ENCODE measurements at regions not wholly inside any gene's neighbourhood (a gene's known extent, or its start where the extent isn't known, plus 50 kb on each side); places are given as distances from the start of the nearest gene placed in this dataset.
A peak's percentile ranks its signal among the peaks of the same experiment; 100 is the strongest.
"Not testable (repeated sequence)": the region's sequence is repeated elsewhere in the genome, so short reads cannot be mapped to it uniquely, and the experiment has no call there.

DNA sequence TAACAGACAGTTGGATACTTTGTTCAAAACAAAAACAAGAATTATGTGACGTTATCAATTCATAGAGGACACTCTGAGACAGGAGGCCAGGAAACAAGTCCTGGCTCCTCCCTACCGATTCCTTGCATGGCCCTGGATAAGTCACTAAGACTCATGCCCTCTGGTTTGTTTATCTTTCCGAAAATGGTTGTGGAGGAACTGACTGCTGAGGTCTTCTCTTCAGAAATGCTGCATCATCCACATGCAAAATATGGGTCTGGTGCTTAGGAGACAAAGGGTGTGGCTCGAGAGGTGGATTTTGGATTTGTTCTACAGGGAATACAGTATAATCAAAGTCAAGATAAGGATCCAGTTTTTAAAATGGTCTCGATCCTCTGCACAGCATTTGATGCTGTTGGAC, 130.9 kb downstream of the RELL1 start:
- BruUV-seq (replicated peaks) = no TSS peak
- Mint-ChIP-seq H3K27ac (ENCODE audit: unreplicated experiment) (peak overlapping the region; percentile 3), H3K27me3 (ENCODE audit: unreplicated experiment) (no peaks in the 10 kb centered on the region), H3K4me3 (ENCODE audit: low read depth, unreplicated experiment) (no peak overlapping the region), H3K4me1 (ENCODE audit: low read depth, unreplicated experiment) (peaks cover 9% of the 10 kb centered on the region), H3K9me3 (ENCODE audit: low read depth, unreplicated experiment) (peaks cover 5% of the 10 kb centered on the region), H3K36me3 (ENCODE audit: insufficient read depth, unreplicated experiment) (peaks cover 5% of the 10 kb centered on the region)
- DNase-seq = no peak
- CTCF ChIA-PET = no interaction called here
- intact Hi-C loops (cut with micrococcal nuclease; ENCODE audit: unreplicated experiment) = no loop called here
- TF ChIP-seq, protein P1, sequence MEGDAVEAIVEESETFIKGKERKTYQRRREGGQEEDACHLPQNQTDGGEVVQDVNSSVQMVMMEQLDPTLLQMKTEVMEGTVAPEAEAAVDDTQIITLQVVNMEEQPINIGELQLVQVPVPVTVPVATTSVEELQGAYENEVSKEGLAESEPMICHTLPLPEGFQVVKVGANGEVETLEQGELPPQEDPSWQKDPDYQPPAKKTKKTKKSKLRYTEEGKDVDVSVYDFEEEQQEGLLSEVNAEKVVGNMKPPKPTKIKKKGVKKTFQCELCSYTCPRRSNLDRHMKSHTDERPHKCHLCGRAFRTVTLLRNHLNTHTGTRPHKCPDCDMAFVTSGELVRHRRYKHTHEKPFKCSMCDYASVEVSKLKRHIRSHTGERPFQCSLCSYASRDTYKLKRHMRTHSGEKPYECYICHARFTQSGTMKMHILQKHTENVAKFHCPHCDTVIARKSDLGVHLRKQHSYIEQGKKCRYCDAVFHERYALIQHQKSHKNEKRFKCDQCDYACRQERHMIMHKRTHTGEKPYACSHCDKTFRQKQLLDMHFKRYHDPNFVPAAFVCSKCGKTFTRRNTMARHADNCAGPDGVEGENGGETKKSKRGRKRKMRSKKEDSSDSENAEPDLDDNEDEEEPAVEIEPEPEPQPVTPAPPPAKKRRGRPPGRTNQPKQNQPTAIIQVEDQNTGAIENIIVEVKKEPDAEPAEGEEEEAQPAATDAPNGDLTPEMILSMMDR (IDR thresholded peaks at IDR 0.05; ENCODE audit: unreplicated experiment) = no peak

DNA sequence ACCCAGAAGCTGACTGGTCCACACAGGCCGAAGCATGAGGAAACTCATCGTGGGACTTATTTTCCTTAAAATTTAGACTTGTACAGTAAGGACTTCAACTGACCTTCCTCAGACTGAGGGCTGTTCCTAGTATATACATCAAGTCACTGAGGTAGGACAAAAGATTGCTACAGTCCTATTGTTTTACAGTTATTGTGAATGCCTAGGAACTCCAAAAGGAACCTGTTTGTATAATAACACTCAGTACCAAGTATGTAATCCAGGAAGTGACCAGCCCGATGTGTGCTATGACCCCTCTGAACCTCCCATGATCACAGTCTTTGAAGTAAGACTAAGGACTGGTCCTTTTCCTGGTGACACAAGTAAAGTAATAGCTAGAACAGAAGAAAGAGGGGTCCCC, 136.3 kb downstream of the RELL1 start:
- not testable (repeated sequence) for H3K4me3 Mint-ChIP-seq (ENCODE audit: low read depth, unreplicated experiment)
- CTCF ChIA-PET = interaction anchor here (1.1 to 1.4 kb wide), 2 partner anchors 12 to 97 kb away, joined by 3 to 6 read pairs; a partner anchor contains a TSS

DNA sequence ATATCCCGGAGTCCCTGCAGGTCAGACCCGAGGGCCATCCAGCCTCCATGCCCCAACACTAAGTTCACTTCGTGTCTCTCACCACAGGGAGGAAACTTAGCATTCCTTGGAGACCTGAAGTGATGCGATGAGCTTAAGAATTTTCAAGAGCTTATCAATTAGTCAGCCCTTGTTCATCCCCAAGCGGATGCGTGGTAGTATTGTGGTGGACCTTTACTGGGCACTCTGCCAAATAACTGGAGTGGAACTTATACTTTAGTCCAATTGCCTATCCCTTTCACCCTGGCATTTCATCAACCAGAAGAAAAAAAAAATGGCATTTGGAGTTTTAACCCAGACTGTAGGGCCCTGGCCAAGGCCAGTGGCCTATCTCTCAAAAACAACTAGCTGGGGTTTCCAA, 137.1 kb downstream of the RELL1 start:
- Mint-ChIP-seq H3K4me3 (ENCODE audit: low read depth, unreplicated experiment) (no peak overlapping the region), H3K27me3 (ENCODE audit: unreplicated experiment) (no peaks in the 10 kb centered on the region), H3K9me3 (ENCODE audit: low read depth, unreplicated experiment) (peaks cover 7% of the 10 kb centered on the region), H3K36me3 (ENCODE audit: insufficient read depth, unreplicated experiment) (peaks cover 16% of the 10 kb centered on the region), H3K4me1 (ENCODE audit: low read depth, unreplicated experiment) (peaks cover 22% of the 10 kb centered on the region), H3K27ac (ENCODE audit: unreplicated experiment) (no peak overlapping the region)
- DNase-seq = peak; percentile 38
- CTCF ChIA-PET = interaction anchor here (1.0 to 1.4 kb wide), 4 partner anchors 13 to 253 kb away, joined by 3 to 6 read pairs (median 4); a partner anchor contains a TSS
- intact Hi-C loops (cut with micrococcal nuclease; ENCODE audit: unreplicated experiment) = no loop called here
- TF ChIP-seq, protein P1 (IDR thresholded peaks at IDR 0.05; ENCODE audit: unreplicated experiment) = no peak
- BruUV-seq (replicated peaks) = no TSS peak

More for the DNA sequence above, 136.3 kb downstream of the RELL1 start:
- H3K27ac Mint-ChIP-seq (ENCODE audit: unreplicated experiment); H3K9me3 Mint-ChIP-seq (ENCODE audit: low read depth, unreplicated experiment); BruUV-seq (replicated peaks); DNase-seq; intact Hi-C loops (cut with micrococcal nuclease; ENCODE audit: unreplicated experiment); H3K27me3 Mint-ChIP-seq (ENCODE audit: unreplicated experiment): not testable (repeated sequence)
- Mint-ChIP-seq H3K4me1 (ENCODE audit: low read depth, unreplicated experiment) (peaks cover 13% of the 10 kb centered on the region), H3K36me3 (ENCODE audit: insufficient read depth, unreplicated experiment) (peaks cover 16% of the 10 kb centered on the region)

DNA sequence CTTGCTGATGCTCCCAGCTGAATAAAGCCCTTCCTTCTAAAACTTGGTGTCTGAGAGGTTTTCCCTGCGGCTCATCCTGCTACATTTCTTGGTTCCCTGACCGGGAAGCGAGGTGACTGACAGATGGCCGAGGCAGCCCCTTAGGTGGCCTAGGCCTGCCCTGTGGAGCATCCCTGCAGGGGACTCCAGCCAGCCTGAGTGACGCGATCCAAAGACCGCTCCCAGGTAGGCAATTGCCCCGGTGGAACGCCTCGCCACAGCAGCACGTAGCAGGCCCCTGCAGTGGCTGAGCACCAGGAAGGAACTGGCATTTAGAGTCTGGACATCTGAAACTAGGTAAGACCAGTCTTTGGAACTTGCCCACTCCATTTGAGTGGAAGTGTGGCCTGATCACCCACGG, 139.6 kb downstream of the RELL1 start:
- intact Hi-C loops (cut with micrococcal nuclease; ENCODE audit: unreplicated experiment) = no loop called here
- no peak for DNase-seq
- BruUV-seq (replicated peaks) = no TSS peak
- peaks cover 16% of the 10 kb centered on the region for H3K36me3 Mint-ChIP-seq (ENCODE audit: insufficient read depth, unreplicated experiment)
- CTCF ChIA-PET = no interaction called here
- H3K4me3 Mint-ChIP-seq (ENCODE audit: low read depth, unreplicated experiment) = no peak overlapping the region
- no peak overlapping the region for H3K27ac Mint-ChIP-seq (ENCODE audit: unreplicated experiment)
- TF ChIP-seq, protein P1 (IDR thresholded peaks at IDR 0.05; ENCODE audit: unreplicated experiment) = no peak
- H3K4me1 Mint-ChIP-seq (ENCODE audit: low read depth, unreplicated experiment) = peaks cover 46% of the 10 kb centered on the region
- peaks cover 2% of the 10 kb centered on the region for H3K9me3 Mint-ChIP-seq (ENCODE audit: low read depth, unreplicated experiment)
- H3K27me3 Mint-ChIP-seq (ENCODE audit: unreplicated experiment) = no peaks in the 10 kb centered on the region

DNA sequence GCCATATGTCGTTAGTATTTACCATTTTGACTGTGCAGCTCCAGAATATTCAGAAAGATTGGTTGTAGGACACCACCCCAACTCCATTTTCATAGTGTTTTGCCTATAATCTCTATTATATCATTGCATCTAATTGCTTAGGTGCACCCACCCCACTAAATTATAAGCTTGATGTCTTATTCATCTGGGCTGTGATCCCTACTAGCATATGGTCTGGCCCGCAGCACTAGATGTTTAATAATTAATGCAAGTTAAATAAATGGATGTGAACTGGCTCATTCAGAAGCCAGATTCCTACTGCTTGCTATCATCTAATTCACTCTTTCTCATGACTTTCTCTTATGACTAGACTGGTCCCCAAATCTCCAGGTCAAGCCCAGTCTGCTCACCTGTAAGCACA, 143.5 kb downstream of the RELL1 start:
- no peak for DNase-seq
- CTCF ChIA-PET = interaction anchor here (0.6 to 1.0 kb wide), 3 partner anchors 90 to 153 kb away, joined by 3 to 4 read pairs (median 3); no protein-coding TSS in a partner anchor
- BruUV-seq (replicated peaks) = TSS peak; percentile 21
- no peaks in the 10 kb centered on the region for H3K27me3 Mint-ChIP-seq (ENCODE audit: unreplicated experiment)
- peak overlapping the region; percentile 62 for H3K27ac Mint-ChIP-seq (ENCODE audit: unreplicated experiment)
- TF ChIP-seq, protein P1 (IDR thresholded peaks at IDR 0.05; ENCODE audit: unreplicated experiment) = no peak
- peak overlapping the region; percentile 26 for H3K4me3 Mint-ChIP-seq (ENCODE audit: low read depth, unreplicated experiment)
- intact Hi-C loops (cut with micrococcal nuclease; ENCODE audit: unreplicated experiment) = no loop called here
- H3K9me3 Mint-ChIP-seq (ENCODE audit: low read depth, unreplicated experiment) = peaks cover 2% of the 10 kb centered on the region
- peaks cover 60% of the 10 kb centered on the region for H3K4me1 Mint-ChIP-seq (ENCODE audit: low read depth, unreplicated experiment)
- H3K36me3 Mint-ChIP-seq (ENCODE audit: insufficient read depth, unreplicated experiment) = peaks cover 5% of the 10 kb centered on the region
